ENCODE measurements at regions not wholly inside any gene's neighbourhood (a gene's known extent, or its start where the extent isn't known, plus 50 kb on each side); places are given as distances from the start of the nearest gene placed in this dataset.

DNA sequence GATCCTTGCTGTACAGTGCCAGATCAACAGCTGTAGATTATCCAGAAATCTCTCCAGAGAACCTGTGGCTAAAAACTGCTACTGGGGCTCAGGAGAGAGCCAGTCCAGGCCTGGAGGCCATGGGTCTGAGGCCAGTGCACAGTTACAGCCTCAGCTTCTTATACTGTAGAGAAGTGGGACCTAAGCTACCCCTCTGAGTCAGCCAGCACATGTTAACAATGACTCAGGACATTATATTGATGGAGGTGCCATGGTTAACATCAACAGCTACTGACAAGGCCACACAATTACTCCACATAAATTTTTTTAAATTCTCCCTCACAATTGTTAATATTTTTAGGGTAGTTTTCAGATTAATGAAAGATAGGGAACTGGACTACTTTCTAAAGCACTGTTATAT is 138.5 kb downstream of the RBM26 start:
- DNase-seq, result no peak

DNA sequence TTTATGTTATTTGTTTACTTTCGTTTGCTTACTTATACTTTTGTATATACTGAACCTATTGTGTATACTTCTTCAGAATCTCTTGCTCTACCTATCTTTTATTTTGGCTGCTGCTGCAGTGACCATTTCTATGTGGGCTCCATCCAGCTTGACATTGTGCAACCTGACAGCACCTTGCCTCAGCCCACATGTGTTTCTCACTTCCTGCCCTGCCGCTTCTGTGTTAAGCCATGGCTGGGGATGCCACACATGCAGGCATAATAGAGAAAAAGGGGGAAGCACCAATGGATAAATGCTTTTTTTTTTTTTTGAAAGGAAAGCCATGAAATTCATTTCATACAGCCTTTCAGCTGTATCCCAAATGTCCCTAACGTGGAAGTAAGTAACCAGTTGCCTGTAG is 147.6 kb downstream of the RBM26 start:
- no peak for DNase-seq

DNA sequence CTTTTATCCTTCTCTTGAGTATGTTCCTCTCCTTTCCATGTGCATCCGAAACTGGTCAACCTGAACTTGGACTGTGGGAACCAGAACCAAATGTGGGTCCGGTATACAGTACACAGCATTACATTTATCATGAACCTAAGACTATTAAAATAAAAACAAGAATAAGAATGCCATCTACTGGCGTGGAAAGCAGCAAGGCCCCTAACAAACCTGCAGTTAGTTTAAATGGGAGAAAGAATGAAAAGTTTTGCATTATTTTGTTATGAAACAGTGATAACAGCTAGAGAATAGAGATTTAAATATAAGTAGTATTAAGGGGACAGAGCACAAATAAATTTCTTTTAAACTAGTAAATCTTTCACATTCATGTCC is 159.5 kb downstream of the RBM26 start:
- no peak for DNase-seq

GRCh38 chr13:79245937-79246577 is 160.0 kb downstream of the RBM26 start:
- DNase-seq, result no peak

DNA sequence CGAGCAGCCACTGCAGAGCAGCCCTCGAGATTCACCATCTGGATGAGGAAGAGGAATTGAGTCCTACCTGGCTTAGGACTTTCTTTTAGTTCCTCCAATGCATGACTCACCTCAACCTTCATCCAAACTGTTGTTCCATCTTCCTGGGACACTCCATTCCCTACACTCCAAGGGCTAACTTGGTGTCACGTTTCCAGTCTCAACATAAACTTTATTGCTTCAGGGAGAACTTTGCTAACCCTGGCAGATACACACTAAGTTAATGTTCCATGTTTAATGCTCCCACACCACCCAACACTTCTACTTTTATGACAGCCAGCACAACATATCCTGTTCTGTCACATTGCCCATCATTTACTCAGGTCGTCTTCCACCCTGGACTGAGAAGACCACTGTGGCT is 164.4 kb downstream of the RBM26 start:
- no peak for DNase-seq

GRCh38 chr13:79237981-79238380 is 168.1 kb downstream of the RBM26 start:
- no peak for DNase-seq

DNA sequence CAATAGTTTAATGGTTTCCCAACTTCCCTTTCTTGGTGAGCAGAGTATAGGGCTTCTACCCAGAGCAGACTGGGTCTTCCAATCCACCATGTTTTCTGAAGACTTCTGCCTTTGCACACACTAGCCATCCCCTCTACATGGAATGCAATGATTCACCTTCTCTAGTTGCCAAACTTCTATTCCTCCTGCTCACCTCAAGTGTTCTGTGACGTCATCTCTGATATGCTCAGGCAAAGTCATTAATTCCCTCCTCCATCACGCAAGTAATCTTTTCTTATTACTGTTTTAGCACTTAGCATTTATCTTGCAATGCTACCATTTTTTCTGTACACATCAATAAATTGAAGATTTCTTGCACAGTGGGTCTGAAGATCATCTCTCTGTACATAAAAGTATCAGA is 174.2 kb downstream of the RBM26 start:
- no peak for DNase-seq

DNA sequence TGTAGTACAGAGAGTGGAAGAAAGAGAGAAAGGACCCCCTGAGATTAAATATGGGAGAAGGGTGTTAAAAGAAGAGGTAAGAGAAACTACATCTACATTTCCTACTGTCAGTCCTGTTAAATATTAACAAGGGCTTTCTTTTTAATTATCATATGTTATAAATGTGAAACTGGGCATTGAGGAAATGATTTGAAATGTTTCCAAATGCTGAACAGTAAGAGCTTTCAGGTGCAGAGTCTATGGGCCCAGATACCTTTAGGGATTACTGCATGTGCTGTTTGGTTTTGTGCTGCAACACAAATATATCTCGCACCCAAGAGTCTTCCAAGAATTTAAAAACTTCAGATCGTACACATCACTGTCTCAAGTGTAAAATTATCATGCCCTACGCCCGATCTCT is 176.3 kb downstream of the RBM26 start:
- no peak for DNase-seq

DNA sequence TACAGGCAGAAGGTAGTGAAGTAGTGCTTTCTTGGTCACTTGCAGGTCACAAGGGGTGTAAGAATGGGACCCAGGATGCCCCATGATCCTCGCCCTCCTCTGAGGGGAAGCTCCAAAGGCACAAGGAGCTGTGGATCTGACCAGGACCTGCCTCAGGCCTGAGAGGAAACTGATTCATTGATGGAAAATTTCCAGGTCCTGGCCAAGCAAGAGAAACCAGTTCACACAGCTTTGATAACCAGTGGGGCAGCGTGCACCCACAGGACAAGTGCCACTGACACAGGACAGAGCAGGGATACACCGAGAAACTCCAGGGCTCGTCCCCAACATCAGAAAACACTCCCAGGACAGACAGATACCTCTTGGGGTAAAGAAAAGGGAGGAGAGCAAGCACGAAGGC is 177.1 kb downstream of the RBM26 start:
- DNase-seq, result no peak

- DNase-seq, result no peak
Observed at GRCh38 chr13:79227418-79227817, 178.6 kb downstream of the RBM26 start.

GRCh38 chr13:79226938-79227337 is 179.1 kb downstream of the RBM26 start:
- DNase-seq, result no peak

- no peak for DNase-seq
Observed at GRCh38 chr13:79226250-79226649, 179.8 kb downstream of the RBM26 start.

DNA sequence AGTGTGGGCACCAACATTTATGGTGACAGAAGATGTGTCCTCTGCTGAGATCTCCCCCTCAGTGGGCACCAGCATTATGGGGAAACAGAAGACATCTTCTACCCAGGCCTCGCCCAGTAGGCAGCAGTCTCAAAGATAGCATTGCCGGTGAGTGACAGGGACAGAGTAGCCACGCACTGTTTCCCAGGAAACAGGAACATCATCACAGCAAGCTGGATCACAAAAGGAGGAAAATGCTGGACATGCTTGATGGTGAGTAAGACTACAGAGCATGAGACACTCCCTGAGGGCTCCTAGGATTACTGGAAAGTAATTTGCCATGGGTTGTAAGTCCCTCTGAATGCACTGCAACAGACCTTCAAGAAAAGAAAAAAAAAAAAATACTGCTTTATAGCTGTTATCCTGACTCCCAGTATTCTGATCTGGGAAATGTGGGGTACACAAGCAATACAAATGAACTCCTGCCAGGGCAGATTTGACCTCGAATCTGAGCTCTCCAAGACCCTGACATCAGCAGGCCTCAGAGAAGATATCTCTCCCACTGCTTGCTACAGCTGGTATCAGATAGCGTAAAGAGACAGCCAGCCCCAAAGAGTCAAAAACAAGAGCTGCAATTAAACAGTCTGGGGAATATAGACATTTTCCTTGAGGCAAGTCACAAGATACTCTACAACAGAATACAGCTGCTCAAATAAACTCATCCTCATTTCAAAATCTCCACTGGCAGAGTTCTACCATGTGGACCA is 180.4 kb downstream of the RBM26 start:
- DNase-seq, result no peak

DNA sequence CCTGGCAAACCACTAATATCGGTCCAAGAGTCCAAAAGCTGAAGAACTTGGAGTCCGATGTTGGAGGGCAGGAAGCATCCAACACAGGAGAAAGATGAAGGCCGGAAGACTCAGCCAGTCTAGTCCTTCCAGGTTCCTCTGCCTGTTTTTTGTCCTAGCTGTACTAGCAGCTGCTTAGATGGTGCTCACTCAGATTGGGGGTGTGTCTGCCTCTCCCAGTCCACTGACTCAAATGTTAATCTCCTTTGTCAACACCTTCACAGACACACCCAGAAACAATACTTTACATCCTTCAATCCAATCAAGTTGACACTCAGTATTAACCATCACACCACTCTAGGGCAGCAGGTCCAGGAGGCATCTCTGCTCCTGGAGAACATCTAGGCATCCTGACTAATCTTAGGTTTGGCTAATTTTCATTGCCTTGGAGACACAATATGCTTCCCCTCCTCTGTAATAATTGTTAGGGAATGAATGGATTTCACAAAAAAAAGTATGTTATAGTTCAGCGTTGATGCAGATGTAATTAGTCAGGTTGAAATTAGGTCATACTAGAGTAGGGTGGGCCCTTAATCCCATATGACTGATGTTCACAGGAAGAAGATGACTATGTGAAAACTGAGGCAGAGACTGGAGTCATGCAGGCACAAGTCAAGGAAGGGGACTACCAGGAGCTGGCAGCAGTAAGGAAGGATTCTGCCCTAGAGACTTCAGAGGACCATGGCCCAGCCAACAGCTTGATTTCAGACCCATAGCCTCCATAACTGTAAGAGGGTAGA is 183.4 kb downstream of the RBM26 start:
- no peak for DNase-seq

DNA sequence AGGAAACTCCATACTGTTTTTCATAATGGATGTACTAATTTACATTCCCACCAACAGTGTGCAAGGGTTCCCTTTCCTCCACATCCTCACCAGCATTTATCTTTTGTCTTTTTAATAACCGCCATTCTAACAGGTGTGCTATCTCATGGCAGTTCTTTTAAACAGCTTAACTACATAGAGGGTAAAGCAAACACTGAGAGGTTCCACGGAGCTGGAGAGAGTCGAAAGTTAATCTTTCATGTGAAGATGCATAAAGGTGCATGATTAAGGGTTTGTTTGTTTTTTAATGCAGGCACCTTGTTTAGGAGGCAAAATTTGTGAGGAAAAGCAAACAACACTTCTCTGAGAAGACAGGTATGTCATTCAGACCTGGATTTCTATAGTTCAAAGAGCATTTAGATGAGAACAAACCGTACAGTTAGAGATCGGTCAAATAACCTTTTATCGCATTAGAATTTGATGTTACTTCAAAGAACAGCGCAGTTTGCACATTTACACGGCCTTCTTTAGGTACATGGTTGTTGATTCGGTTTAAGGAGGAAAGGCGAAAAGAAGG is 193.9 kb downstream of the RBM26 start:
- no peak for DNase-seq

DNA sequence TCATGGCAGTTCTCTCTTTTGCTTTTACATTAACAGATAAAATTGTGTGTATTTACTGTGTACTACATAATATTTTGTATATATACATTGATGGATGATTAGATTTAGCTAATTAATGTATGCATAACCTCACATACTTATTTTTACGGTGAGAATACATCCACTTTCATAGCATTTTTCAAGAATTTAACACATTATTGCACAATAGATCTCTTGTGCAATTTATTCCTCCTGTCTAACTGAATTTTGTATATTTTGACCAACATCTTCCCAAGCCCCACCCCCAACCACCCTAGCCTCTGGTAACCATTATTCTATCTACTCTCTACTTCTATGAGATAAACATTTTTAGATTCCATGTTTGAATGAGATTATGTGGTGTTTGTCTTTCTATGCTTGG is 194.7 kb downstream of the RBM26 start:
- DNase-seq, result no peak

- DNase-seq, result no peak
Observed at GRCh38 chr13:79197933-79198332, 208.1 kb downstream of the RBM26 start.

GRCh38 chr13:79196843-79197242 is 209.2 kb downstream of the RBM26 start:
- no peak for DNase-seq

DNA sequence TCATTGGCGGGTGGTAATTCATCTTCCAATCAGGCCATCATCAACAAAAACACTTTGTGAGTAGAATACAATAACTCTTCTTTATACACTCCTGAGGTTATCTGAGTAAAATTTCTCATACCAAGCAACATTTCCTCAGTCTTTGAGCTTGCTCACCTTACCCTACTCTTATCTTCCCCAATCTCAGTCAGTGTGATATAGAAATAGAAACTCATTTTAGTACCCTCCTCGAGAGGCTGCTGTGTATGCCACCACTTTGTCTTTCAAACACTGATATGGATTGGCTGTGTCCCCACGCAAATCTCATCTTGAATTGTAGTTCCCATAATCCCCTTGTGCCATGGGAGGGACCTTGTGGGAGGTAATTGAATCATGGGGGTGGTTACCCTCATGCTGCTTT is 209.7 kb downstream of the RBM26 start:
- no peak for DNase-seq

- no peak for DNase-seq
Observed at GRCh38 chr13:79194727-79195126, 211.3 kb downstream of the RBM26 start.

GRCh38 chr13:79194272-79194671 is 211.8 kb downstream of the RBM26 start:
- no peak for DNase-seq

DNA sequence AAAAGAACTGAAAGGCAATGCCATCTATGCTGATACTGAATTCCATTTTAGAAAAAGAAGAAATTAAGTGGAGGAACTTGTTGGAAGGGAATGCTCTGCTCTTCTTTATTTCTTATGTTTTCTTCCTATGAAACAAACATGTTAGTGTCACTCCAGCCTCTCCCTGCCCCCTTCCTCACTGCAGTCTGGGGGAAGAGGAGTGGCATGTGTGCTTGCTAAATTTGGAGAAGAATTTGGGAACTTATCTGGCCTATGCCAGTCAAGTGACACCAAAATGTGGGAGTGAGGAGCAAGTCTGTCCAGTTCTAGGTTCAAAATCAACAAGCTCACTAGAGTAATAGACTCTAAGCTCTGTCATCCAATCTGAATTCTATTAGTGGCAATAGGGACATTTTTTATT is 214.6 kb downstream of the RBM26 start:
- DNase-seq, result no peak

DNA sequence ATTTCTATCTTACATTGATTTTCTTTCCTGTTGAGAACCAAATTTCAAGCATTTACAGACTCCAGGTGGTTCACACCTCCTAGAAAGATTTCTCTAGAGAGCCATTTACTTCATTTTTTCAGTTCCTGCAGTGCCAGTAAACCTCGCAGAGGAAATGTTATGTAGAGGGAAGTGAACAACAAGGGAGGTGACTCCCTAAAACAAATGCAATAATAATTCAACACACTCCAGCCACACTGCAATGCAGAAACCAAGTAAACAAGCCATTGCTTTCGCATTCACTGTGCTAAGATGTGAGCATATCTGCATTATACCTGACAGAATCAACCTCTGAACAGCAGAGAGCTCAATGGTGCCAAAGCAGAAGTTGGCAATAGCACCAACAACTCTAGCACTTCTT is 215.1 kb downstream of the RBM26 start:
- no peak for DNase-seq

All from amniotic stem cell (primary cell).